MM.1S (cell line): ENCODE measurements at regions not wholly inside any gene's neighbourhood (a gene's known extent, or its start where the extent isn't known, plus 50 kb on each side); places are given as distances from the start of the nearest gene placed in this dataset.
"Not testable (repeated sequence)": the region's sequence is repeated elsewhere in the genome, so short reads cannot be mapped to it uniquely, and the experiment has no call there.

Experiments
- CTCF ChIP-seq: fragments of 300-600 bp; sonication (generic); IDR thresholded peaks from 2 replicates; pipeline ENCODE4 v1.5.1; 2016; ENCODE audit warnings: antibody characterized with exemption, low read length, mixed read lengths
- EZH2 ChIP-seq: fragments of 300-600 bp; sonication (generic); optimal IDR thresholded peaks from 2 replicates; pipeline ENCODE3; 2017; ENCODE audit warnings: low read depth, mild to moderate bottlenecking, antibody characterized with exemption, low read length, mixed read lengths

GRCh38 chr11:67912184-67912583 is 91.7 kb downstream of the UNC93B1 start:
- TF ChIP-seq CTCF, EZH2: not testable (repeated sequence)
